ENCODE measurements at regions not wholly inside any gene's neighbourhood (a gene's known extent, or its start where the extent isn't known, plus 50 kb on each side); places are given as distances from the start of the nearest gene placed in this dataset.

DNA sequence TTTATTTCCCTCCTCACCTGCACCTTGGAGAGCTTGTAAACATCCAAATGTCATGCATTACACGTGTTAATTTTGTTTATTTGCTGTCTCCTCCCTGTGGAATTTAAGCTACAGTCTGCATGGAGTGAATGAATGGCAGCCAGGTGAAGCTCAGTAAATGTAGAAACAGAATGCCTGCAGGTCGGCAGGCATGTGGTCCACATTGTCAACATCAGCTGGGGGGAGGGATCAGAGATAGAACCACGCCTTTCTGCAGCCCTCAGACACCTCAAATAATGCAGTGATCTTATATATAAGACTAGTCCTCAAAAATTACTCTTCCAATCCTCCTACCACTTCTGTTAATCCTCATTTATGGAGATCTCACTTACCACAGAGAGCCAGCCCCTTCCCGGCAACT is 131.2 kb upstream of the KIT start:
- no peak overlapping the region for H2AFZ ChIP-seq (replicated peaks; ENCODE audit: low read length, poor library complexity)
- no peak overlapping the region for H2BK5ac ChIP-seq (ENCODE audit: low read depth, low read length, poor library complexity, severe bottlenecking)
- H2AK5ac ChIP-seq (ENCODE audit: low read depth, low read length), result no peak overlapping the region; the same call in 1 of the 2 replicates
- H3K23ac ChIP-seq (ENCODE audit: low read depth, low read length), result no peak overlapping the region; the same call in 1 of the 2 replicates
- peak overlapping the region; percentile 32; the same call in 1 of the 2 replicates for H4K91ac ChIP-seq (ENCODE audit: insufficient read depth, low read depth, low read length)
- peak overlapping the region; percentile 10; the same call in 1 of the 3 replicates for H2BK15ac ChIP-seq (ENCODE audit: low read depth, low read length)
- TF ChIP-seq FOS (IDR thresholded peaks at IDR 0.05; ENCODE audit: low read depth, low read length) (no peak), RAD21 (IDR thresholded peaks at IDR 0.05; ENCODE audit: low read length) (no peak), MAZ (IDR thresholded peaks at IDR 0.05; ENCODE audit: borderline replicate concordance, low read depth, low read length) (no peak), USF2 (IDR thresholded peaks at IDR 0.05; ENCODE audit: low read depth, low read length) (no peak), SMC3 (IDR thresholded peaks at IDR 0.05; ENCODE audit: low read depth, low read length) (no peak), RCOR1 (IDR thresholded peaks at IDR 0.05; ENCODE audit: insufficient replicate concordance, low read length) (no peak), CHD1 (IDR thresholded peaks at IDR 0.05; ENCODE audit: low read depth, low read length) (no peak)
- TF ChIP-seq, protein P1, sequence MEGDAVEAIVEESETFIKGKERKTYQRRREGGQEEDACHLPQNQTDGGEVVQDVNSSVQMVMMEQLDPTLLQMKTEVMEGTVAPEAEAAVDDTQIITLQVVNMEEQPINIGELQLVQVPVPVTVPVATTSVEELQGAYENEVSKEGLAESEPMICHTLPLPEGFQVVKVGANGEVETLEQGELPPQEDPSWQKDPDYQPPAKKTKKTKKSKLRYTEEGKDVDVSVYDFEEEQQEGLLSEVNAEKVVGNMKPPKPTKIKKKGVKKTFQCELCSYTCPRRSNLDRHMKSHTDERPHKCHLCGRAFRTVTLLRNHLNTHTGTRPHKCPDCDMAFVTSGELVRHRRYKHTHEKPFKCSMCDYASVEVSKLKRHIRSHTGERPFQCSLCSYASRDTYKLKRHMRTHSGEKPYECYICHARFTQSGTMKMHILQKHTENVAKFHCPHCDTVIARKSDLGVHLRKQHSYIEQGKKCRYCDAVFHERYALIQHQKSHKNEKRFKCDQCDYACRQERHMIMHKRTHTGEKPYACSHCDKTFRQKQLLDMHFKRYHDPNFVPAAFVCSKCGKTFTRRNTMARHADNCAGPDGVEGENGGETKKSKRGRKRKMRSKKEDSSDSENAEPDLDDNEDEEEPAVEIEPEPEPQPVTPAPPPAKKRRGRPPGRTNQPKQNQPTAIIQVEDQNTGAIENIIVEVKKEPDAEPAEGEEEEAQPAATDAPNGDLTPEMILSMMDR (conservative IDR thresholded peaks at IDR 0.05; ENCODE audit: low read depth, low read length), result no peak
- H3K18ac ChIP-seq (ENCODE audit: low read depth, low read length), result no peak overlapping the region
- peak overlapping the region; percentile 53; the same call in 1 of the 2 replicates for H3K4ac ChIP-seq (ENCODE audit: low read depth, low read length)
- dilution Hi-C loops (cut with HindIII; ENCODE audit: low sequenced_read_pairs, unreplicated experiment), result no loop called here
- H3K14ac ChIP-seq (replicated peaks; ENCODE audit: low read depth, low read length), result peak overlapping the region; percentile 65; the same call in 1 of the 2 replicates
- H3K56ac ChIP-seq (ENCODE audit: extremely low read depth, insufficient read depth, low read length), result no peak overlapping the region
- H3K9ac ChIP-seq (ENCODE audit: low read depth, low read length), result no peak overlapping the region
- intact Hi-C loops (cut with micrococcal nuclease), result no loop called here
- peaks cover 3% of the 10 kb centered on the region; the same call in 1 of the 2 replicates for H3K4me1 ChIP-seq (ENCODE audit: control insufficient read depth, insufficient read depth, low read length)
- no peaks in the 10 kb centered on the region for H3K27me3 ChIP-seq (ENCODE audit: control insufficient read depth, insufficient read depth, low read length)
- H3K36me3 ChIP-seq (ENCODE audit: control insufficient read depth, insufficient read depth, low read length), result no peaks in the 10 kb centered on the region
- peaks cover 4% of the 10 kb centered on the region; the same call in 1 of the 2 replicates for H3K9me1 ChIP-seq (ENCODE audit: insufficient read depth, low read length)
- no TSS peak for BruUV-seq (replicated peaks)
- no peak overlapping the region for H4K5ac ChIP-seq (ENCODE audit: low read depth, low read length)
- H3K4me2 ChIP-seq (ENCODE audit: low read depth, low read length), result no peak overlapping the region
- H2BK20ac ChIP-seq (ENCODE audit: low read depth, low read length), result peak overlapping the region; percentile 75; the same call in 1 of the 2 replicates
- CTCF ChIA-PET, result interaction anchor here (0.6 kb wide), 1 partner anchor 120 kb away, joined by 3 read pairs; no protein-coding TSS in a partner anchor
- 0 out of 2 replicates have a peak, but pooled peaks cover 2% of the 10 kb centered on the region for H3K9me3 ChIP-seq (ENCODE audit: control insufficient read depth, insufficient read depth, low read length)
- no peak for DNase-seq
- H4K8ac ChIP-seq (ENCODE audit: low read depth in 2 of 2, low read length in 2 of 2), result peak overlapping the region in 1 of 2 experiments; percentile 41; a peak in 1 of 4 replicates
- ATAC-seq (ENCODE audit: low read depth), result no peak
- H2BK120ac ChIP-seq (ENCODE audit: low read depth, low read length), result peak overlapping the region; percentile 81
- no peaks in the 10 kb centered on the region for H3K79me1 ChIP-seq (ENCODE audit: low read depth in 1 of 2, low read length in 2 of 2)
- in situ Hi-C loops (cut with MboI; ENCODE audit: low sequenced_read_pairs), result no loop called here
- no peak overlapping the region for H2AK9ac ChIP-seq (replicated peaks; ENCODE audit: low read depth, low read length, poor library complexity)
- no peak overlapping the region for H3K4me3 ChIP-seq (ENCODE audit: insufficient read depth, low read depth, low read length)
- WGBS, 2 experiments (ENCODE audit: extremely low coverage in 2 of 2, insufficient read length in 1 of 2), result no CpG with 5 or more reads among the region's 4 CpGs
- no peak overlapping the region for H3K27ac ChIP-seq (ENCODE audit: insufficient read depth, low read length)
- H4K20me1 ChIP-seq (ENCODE audit: insufficient read depth, low read length), result no peaks in the 10 kb centered on the region
- POLR2A ChIA-PET (ENCODE audit: unreplicated experiment), result no interaction called here

All from IMR-90 (cell line).